ENCODE measurements at regions not wholly inside any gene's neighbourhood (a gene's known extent, or its start where the extent isn't known, plus 50 kb on each side); places are given as distances from the start of the nearest gene placed in this dataset.

- CTCF ChIA-PET, result interaction anchor here (2.0 kb wide), 1 partner anchor 22 kb away, joined by 5 read pairs; no protein-coding TSS in a partner anchor
- H4K20me1 ChIP-seq (ENCODE audit: control insufficient read depth, insufficient read depth), result no peaks in the 10 kb centered on the region
- no peaks in the 10 kb centered on the region for H3K9me3 ChIP-seq (replicated peaks; ENCODE audit: control insufficient read depth, insufficient read depth, low read length)
- no peaks in the 10 kb centered on the region; a peak in 1 of 4 replicates for H3K27me3 ChIP-seq (replicated peaks in 1 of 2; ENCODE audit: control insufficient read depth in 2 of 2, insufficient read depth in 2 of 2, low read length in 1 of 2)
- 0% methylated on average over 3 of the region's 3 CpGs for WGBS (ENCODE audit: insufficient coverage, insufficient replicate concordance, low lambda C conversion rate, missing lambda C conversion rate)
- POLR2A ChIA-PET, result no interaction called here
- no peak overlapping the region for H2AFZ ChIP-seq (ENCODE audit: control insufficient read depth, low read depth, low read length)
- SMC1A ChIA-PET (ENCODE audit: uncharacterized antibody, unreplicated experiment), result no interaction called here
- intact Hi-C loops (cut with micrococcal nuclease; ENCODE audit: unreplicated experiment), result no loop called here
- H3K4me1 ChIP-seq (ENCODE audit: control insufficient read depth, insufficient read depth, low read length), result no peaks in the 10 kb centered on the region
- RAD21 ChIA-PET (ENCODE audit: unreplicated experiment), result no interaction called here
- FAIRE-seq (no peak), ATAC-seq (no peak), DNase-seq (ENCODE audit: low read depth, low spot score) (no peak)
- H3K9ac ChIP-seq (ENCODE audit: control insufficient read depth, insufficient read depth, low read length), result no peak overlapping the region
- H3K4me3 ChIP-seq, result no peak overlapping the region
- H3K27ac ChIP-seq (ENCODE audit: control insufficient read depth, insufficient read depth), result no peak overlapping the region
- no peak for TF ChIP-seq CEBPB (IDR thresholded peaks at IDR 0.05; ENCODE audit: borderline replicate concordance in 1 of 2, low read depth in 2 of 2, low read length in 2 of 2)
- TF ChIP-seq ZNF207 (IDR thresholded peaks at IDR 0.05; ENCODE audit: borderline replicate concordance), result no peak
- no peak for TF ChIP-seq NFXL1 (IDR thresholded peaks at IDR 0.05; ENCODE audit: borderline replicate concordance)
- TF ChIP-seq BMI1 (IDR thresholded peaks at IDR 0.05; ENCODE audit: borderline replicate concordance), result no peak
- TF ChIP-seq CTCF (IDR thresholded peaks at IDR 0.05 in 2 of 3, conservative IDR thresholded peaks at IDR 0.05 in 1 of 3; ENCODE audit: control insufficient read depth in 2 of 3, extremely low read depth in 1 of 3, insufficient read depth in 1 of 3, low read depth in 3 of 3, low read length in 3 of 3), result no peak
- TF ChIP-seq STAT3 (IDR thresholded peaks at IDR 0.05; ENCODE audit: low read depth, low read length), result no peak
- no TSS peak for BruUV-seq (replicated peaks)
- H3K36me3 ChIP-seq (ENCODE audit: control insufficient read depth in 2 of 2, insufficient read depth in 2 of 2, low read length in 1 of 2), result no peaks in the 10 kb centered on the region
- H3K79me2 ChIP-seq (ENCODE audit: control insufficient read depth, insufficient read depth, low read length), result no peaks in the 10 kb centered on the region
- in situ Hi-C loops (cut with MboI), result no loop called here
- H3K4me2 ChIP-seq (ENCODE audit: control insufficient read depth, insufficient read depth), result no peak overlapping the region
Observed at GRCh38 chr18:61734396-61734795, 158.4 kb downstream of the RNF152 start.

- Histone ChIP-seq H3K9me3 (replicated peaks; ENCODE audit: control insufficient read depth, insufficient read depth, low read length) (no peaks in the 10 kb centered on the region), H3K9ac (ENCODE audit: control insufficient read depth, insufficient read depth, low read length) (no peak overlapping the region), H3K79me2 (ENCODE audit: control insufficient read depth, insufficient read depth, low read length) (no peaks in the 10 kb centered on the region), H3K36me3 (ENCODE audit: control insufficient read depth in 2 of 2, insufficient read depth in 2 of 2, low read length in 1 of 2) (no peaks in the 10 kb centered on the region), H2AFZ (ENCODE audit: control insufficient read depth, low read depth, low read length) (no peak overlapping the region), H3K4me1 (ENCODE audit: control insufficient read depth, insufficient read depth, low read length) (no peaks in the 10 kb centered on the region), H3K27ac (ENCODE audit: control insufficient read depth, insufficient read depth) (no peak overlapping the region), H3K27me3 (replicated peaks in 1 of 2; ENCODE audit: control insufficient read depth in 2 of 2, insufficient read depth in 2 of 2, low read length in 1 of 2) (no peaks in the 10 kb centered on the region; a peak in 1 of 4 replicates), H4K20me1 (ENCODE audit: control insufficient read depth, insufficient read depth) (no peaks in the 10 kb centered on the region), H3K4me2 (ENCODE audit: control insufficient read depth, insufficient read depth) (no peak overlapping the region), H3K4me3 (no peak overlapping the region)
- ChIA-PET CTCF (interaction anchor here (0.5 kb wide), 1 partner anchor 10 kb away, joined by 3 read pairs; no protein-coding TSS in a partner anchor), SMC1A (ENCODE audit: uncharacterized antibody, unreplicated experiment) (no interaction called here), RAD21 (ENCODE audit: unreplicated experiment) (no interaction called here), POLR2A (no interaction called here)
- BruUV-seq (replicated peaks), result no TSS peak
- DNase-seq (ENCODE audit: low read depth, low spot score) (no peak), FAIRE-seq (no peak), ATAC-seq (no peak)
- WGBS (ENCODE audit: insufficient coverage, insufficient replicate concordance, low lambda C conversion rate, missing lambda C conversion rate), result 30% methylated on average over 4 of the region's 4 CpGs
- intact Hi-C loops (cut with micrococcal nuclease; ENCODE audit: unreplicated experiment), result no loop called here
- in situ Hi-C loops (cut with MboI), result no loop called here
- TF ChIP-seq ZSCAN29 (IDR thresholded peaks at IDR 0.05) (no peak), ZNF687 (IDR thresholded peaks at IDR 0.05) (no peak), MYB (IDR thresholded peaks at IDR 0.05; ENCODE audit: borderline replicate concordance, low read depth, low read length) (no peak), PML (IDR thresholded peaks at IDR 0.05; ENCODE audit: low read length) (no peak), POLR2AphosphoS2 (IDR thresholded peaks at IDR 0.05; ENCODE audit: low read depth, low read length) (no peak), ATF3 (IDR thresholded peaks at IDR 0.05; ENCODE audit: borderline replicate concordance, extremely low read depth, low read depth, low read length) (no peak), IRF4 (IDR thresholded peaks at IDR 0.05; ENCODE audit: low read depth, low read length) (no peak)
Observed at GRCh38 chr18:61732854-61733253, 160.0 kb downstream of the RNF152 start.
